NCI-H748 (cell line): ENCODE measurements at regions not wholly inside any gene's neighbourhood (a gene's known extent, or its start where the extent isn't known, plus 50 kb on each side); places are given as distances from the start of the nearest gene placed in this dataset.

ENCODE experiments used
- DNase-seq: peaks from one replicate; lab custom pipeline; 2025; ENCODE audit not compliant: unreplicated experiment; lab: John Stamatoyannopoulos, UW

- DNase-seq = no peak
Observed at GRCh38 chr5:23579566-23579965, 72.2 kb downstream of the PRDM9 start.

GRCh38 chr5:23583081-23583480, 75.7 kb downstream of the PRDM9 start:
- DNase-seq = no peak

- DNase-seq = no peak
Observed at GRCh38 chr5:23588841-23589326, 81.5 kb downstream of the PRDM9 start.

- DNase-seq = no peak
Observed at GRCh38 chr5:23591250-23591649, 83.8 kb downstream of the PRDM9 start.

GRCh38 chr5:23606927-23607326, 99.5 kb downstream of the PRDM9 start:
- no peak for DNase-seq

GRCh38 chr5:23612701-23613100, 105.3 kb downstream of the PRDM9 start:
- no peak for DNase-seq

- no peak for DNase-seq
Observed at GRCh38 chr5:23613566-23613965, 106.2 kb downstream of the PRDM9 start.

GRCh38 chr5:23614422-23614821, 107.0 kb downstream of the PRDM9 start:
- DNase-seq = no peak

DNA sequence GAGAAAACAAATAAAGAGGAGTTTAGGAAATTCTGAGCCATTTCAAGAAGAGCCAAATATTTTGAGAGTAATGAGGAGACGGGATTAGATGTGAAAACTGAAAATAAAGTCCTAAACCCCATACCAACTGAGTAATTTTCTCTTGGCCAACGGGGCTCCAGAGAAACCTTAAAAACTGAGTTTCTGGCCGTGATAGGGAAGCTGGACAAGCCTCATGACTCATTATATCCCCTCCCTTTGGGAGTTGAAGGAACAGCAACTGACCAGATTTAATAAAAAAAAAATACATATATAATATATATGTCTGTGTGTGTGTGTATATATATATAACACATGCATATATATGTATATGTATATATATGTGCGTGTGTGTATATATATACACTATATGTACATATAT, 119.6 kb downstream of the PRDM9 start:
- no peak for DNase-seq

DNA sequence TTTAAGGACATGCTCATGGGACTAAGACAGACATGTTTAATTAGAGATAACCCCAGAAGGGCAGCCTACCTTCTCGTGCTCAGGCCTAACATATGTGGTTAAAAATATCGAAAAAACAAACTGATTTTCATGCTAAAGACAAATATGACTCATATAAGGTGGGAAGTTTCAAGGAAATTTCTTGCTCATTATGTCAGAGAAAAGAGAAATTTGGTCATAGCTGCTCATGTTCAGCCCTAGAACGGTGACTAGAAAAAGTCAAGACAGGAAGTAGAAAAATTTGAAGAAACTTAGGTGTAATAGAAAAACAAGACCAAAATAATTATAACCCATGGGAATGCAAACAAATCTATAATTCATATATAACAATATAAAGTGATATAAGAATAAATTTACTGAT, 120.6 kb downstream of the PRDM9 start:
- DNase-seq = no peak

DNA sequence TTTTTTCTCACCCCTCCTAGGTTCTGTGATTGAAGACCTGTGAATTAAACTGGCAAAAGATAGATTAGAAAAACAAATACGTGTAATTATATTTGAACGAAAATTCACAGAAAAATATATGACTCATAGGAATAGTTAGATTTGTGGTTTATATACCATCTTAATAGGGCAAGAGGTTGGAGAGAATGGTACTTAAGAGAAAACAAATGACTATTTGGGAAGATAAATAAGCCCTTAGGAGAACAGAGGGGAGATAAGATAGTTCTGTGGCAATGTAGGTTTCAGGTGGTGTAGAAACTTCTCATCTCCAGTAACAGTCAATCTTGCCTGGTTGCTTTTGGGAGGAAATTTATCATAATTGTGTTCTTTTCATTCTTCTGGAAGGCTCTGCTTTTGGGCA, 122.0 kb downstream of the PRDM9 start:
- no peak for DNase-seq

- DNase-seq = no peak
Observed at GRCh38 chr5:23631302-23632045, 124.1 kb downstream of the PRDM9 start.

GRCh38 chr5:23635938-23636337, 128.5 kb downstream of the PRDM9 start:
- no peak for DNase-seq

GRCh38 chr5:23639326-23639725, 131.9 kb downstream of the PRDM9 start:
- DNase-seq = no peak

- no peak for DNase-seq
Observed at GRCh38 chr5:23648656-23649055, 141.2 kb downstream of the PRDM9 start.

GRCh38 chr5:23649594-23649993, 142.2 kb downstream of the PRDM9 start:
- no peak for DNase-seq

DNA sequence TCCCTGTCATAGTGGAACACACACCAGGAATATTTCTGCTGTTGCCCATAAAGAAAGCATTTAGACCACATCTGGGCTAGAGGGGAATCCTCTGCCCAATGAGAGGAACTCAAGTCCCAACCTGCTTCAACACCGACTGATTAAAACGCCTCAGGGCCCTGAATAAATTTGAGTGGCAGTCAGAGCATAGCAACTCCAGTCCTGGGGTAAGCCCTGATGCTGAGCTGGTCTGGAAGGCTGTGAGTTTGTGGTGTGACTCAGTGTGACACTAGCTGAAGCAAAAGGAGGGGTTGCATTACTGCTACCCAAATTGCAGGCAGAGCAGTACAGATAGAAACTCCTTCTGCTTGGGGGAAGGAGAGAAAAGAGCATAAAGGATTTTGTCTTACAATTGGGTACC, 148.3 kb downstream of the PRDM9 start:
- no peak for DNase-seq

GRCh38 chr5:23675456-23675855, 168.0 kb downstream of the PRDM9 start:
- DNase-seq = no peak

DNA sequence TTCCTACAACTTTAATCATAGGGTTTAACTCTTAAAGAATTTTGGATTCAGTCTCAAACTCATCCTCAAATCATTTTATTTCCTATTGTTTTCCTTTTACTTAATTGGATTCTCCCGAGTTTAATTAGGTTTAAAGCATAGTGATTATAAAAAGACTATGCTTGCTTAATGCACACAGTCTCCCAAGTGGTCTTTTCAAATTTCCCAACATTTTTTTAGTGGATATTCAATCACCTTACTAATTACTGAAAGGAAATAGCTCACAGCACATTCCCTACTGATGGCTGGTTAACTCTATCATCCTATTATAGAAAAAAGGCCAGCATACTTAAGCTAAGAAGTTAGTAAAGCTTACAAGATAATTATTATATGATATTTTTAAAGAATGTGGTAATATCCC, 170.6 kb downstream of the PRDM9 start:
- DNase-seq = no peak

- no peak for DNase-seq
Observed at GRCh38 chr5:23684103-23684502, 176.7 kb downstream of the PRDM9 start.

- peak; percentile 93 for DNase-seq
Observed at GRCh38 chr5:23703940-23704855, 196.8 kb downstream of the PRDM9 start.

DNA sequence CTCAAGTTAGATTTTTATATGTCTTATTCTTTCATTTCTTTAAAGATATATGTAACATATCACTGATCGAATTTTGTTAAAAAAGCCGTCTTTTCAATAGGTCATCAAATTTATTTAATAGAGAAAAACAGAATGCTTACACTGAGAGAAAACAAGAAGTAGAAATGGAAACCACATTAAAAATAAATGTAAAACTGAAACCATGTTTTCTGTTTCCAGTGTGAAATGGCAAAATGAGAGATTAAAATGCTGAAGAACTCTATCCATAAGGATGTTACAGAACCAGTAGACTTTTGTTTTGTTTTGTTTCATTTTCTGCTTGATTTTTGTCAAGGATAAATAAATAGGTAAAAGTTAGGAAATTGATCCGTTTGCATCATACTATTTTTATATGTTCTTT, 210.1 kb downstream of the PRDM9 start:
- no peak for DNase-seq
